ENCODE measurements at regions not wholly inside any gene's neighbourhood (a gene's known extent, or its start where the extent isn't known, plus 50 kb on each side); places are given as distances from the start of the nearest gene placed in this dataset.

DNA sequence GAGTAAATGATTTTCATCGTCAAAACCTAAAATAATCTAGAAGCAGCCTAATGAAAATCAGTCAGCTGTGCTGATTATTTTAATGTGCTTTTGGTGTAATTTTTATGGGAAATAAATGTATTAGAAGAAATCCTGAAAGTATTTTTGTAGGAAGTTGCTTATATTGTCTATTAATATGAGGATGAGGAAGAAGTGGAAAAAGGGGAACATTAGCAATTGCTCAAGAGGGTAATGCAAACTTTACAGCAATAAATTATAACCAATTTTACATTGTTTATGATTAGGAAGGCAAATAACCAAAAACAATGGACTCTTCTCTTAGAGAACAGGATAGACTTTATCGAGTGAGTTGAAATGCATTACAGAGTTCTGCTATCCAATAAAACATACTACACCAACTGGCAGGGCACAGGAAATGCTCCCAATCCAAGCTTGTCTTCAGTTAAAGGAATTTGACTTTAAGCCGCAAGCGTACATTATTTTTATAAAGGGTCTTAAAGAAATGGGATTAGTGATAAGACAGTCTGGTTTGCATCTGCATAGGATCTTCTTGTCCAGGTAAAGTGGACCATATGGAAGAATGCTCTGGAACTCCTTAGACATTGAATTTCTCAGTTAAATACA, 374.8 kb downstream of the PDGFC start:
- ChIA-PET CTCF (interaction anchor here (1.2 to 1.4 kb wide), 2 partner anchors 28 to 372 kb away, joined by 3 read pairs; no protein-coding TSS in a partner anchor), POLR2A (no interaction called here)
- no peaks in the 10 kb centered on the region for H3K36me3 ChIP-seq (ENCODE audit: control insufficient read depth in 2 of 2, extremely low read depth in 1 of 2, insufficient read depth in 2 of 2, low read length in 2 of 2)
- H3K27me3 ChIP-seq (ENCODE audit: control insufficient read depth in 2 of 2, insufficient read depth in 2 of 2, low read length in 2 of 2): no peaks in the 10 kb centered on the region
- dilution Hi-C loops (cut with MboI; ENCODE audit: extremely low pct_ligation_motif_present, low sequenced_read_pairs) (no loop called here), intact Hi-C loops (cut with micrococcal nuclease) (loop anchor here (5.0 to 10.0 kb wide), 2 partner anchors 375 to 448 kb away; partner anchors contain the start of gene PDGFC)
- H3K4me2 ChIP-seq (ENCODE audit: insufficient read depth, low read length): no peak overlapping the region
- FAIRE-seq (no peak), DNase-seq (ENCODE audit: low read depth, low spot score) (no peak)
- H3K4me1 ChIP-seq (ENCODE audit: control insufficient read depth, extremely low read depth, insufficient read depth, low read length): peaks cover 12% of the 10 kb centered on the region
- no peaks in the 10 kb centered on the region for H3K9me3 ChIP-seq (replicated peaks; ENCODE audit: control insufficient read depth, insufficient read depth, low read length)
- H4K20me1 ChIP-seq (replicated peaks; ENCODE audit: control insufficient read depth, extremely low read depth, insufficient read depth, low read length): no peaks in the 10 kb centered on the region
- H3K9ac ChIP-seq (replicated peaks; ENCODE audit: extremely low read depth, insufficient read depth, low read length): no peak overlapping the region
- H2AFZ ChIP-seq (ENCODE audit: low read depth, low read length): no peak overlapping the region
- TF ChIP-seq JUN (IDR thresholded peaks at IDR 0.05; ENCODE audit: borderline replicate concordance, insufficient read depth, insufficient read length, low read depth) (no peak), EZH2 (IDR thresholded peaks at IDR 0.05; ENCODE audit: borderline replicate concordance, low read depth, low read length, severe bottlenecking) (no peak), POLR2AphosphoS5 (IDR thresholded peaks at IDR 0.05; ENCODE audit: insufficient read depth, low read depth, low read length) (no peak), POLR2A (IDR thresholded peaks at IDR 0.05; ENCODE audit: low read depth, low read length) (no peak), MYC (IDR thresholded peaks at IDR 0.05; ENCODE audit: low read depth, low read length) (no peak), FOS (IDR thresholded peaks at IDR 0.05; ENCODE audit: borderline replicate concordance, insufficient read depth, low read length) (no peak), GATA2 (IDR thresholded peaks at IDR 0.05; ENCODE audit: insufficient read depth, insufficient read length, low read depth, low read length) (no peak)
- TF ChIP-seq, protein P1, sequence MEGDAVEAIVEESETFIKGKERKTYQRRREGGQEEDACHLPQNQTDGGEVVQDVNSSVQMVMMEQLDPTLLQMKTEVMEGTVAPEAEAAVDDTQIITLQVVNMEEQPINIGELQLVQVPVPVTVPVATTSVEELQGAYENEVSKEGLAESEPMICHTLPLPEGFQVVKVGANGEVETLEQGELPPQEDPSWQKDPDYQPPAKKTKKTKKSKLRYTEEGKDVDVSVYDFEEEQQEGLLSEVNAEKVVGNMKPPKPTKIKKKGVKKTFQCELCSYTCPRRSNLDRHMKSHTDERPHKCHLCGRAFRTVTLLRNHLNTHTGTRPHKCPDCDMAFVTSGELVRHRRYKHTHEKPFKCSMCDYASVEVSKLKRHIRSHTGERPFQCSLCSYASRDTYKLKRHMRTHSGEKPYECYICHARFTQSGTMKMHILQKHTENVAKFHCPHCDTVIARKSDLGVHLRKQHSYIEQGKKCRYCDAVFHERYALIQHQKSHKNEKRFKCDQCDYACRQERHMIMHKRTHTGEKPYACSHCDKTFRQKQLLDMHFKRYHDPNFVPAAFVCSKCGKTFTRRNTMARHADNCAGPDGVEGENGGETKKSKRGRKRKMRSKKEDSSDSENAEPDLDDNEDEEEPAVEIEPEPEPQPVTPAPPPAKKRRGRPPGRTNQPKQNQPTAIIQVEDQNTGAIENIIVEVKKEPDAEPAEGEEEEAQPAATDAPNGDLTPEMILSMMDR (IDR thresholded peaks at IDR 0.05; ENCODE audit: extremely low read depth in 1 of 2, insufficient read depth in 1 of 2, low read depth in 1 of 2, low read length in 2 of 2): no peak
- TF ChIP-seq, protein P2, sequence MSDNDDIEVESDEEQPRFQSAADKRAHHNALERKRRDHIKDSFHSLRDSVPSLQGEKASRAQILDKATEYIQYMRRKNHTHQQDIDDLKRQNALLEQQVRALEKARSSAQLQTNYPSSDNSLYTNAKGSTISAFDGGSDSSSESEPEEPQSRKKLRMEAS (IDR thresholded peaks at IDR 0.05; ENCODE audit: insufficient read depth, insufficient read length): no peak
- BruUV-seq (replicated peaks): no TSS peak
- no peak overlapping the region for H3K4me3 ChIP-seq (replicated peaks in 1 of 3; ENCODE audit: insufficient read depth in 1 of 3, low read depth in 1 of 3, low read length in 3 of 3)
- no peak overlapping the region for H3K27ac ChIP-seq (ENCODE audit: insufficient read depth, low read depth, low read length)
- no peaks in the 10 kb centered on the region for H3K9me1 ChIP-seq (replicated peaks; ENCODE audit: control insufficient read depth, extremely low read depth, insufficient read depth, low read length)
- H3K79me2 ChIP-seq (ENCODE audit: control insufficient read depth, insufficient read depth, low read length): no peaks in the 10 kb centered on the region

Measured in endothelial cell of umbilical vein (primary cell).